Body of pancreas (tissue), 4 donors: ENCODE measurements at regions not wholly inside any gene's neighbourhood (a gene's known extent, or its start where the extent isn't known, plus 50 kb on each side); places are given as distances from the start of the nearest gene placed in this dataset.
"Not testable (repeated sequence)": the region's sequence is repeated elsewhere in the genome, so short reads cannot be mapped to it uniquely, and the experiment has no call there.

ENCODE experiments used
- CTCF ChIP-seq, 7 experiments: fragments of 450-650 bp in 4 of 7; fragments of 200-600 bp in 3 of 7; sonication (generic) in 3 of 7; IDR thresholded peaks; one replicate each; pipeline ENCODE4 v1.5.1; 2016 to 2019; ENCODE audit warnings: antibody characterized with exemption in 7 of 7
- POLR2A ChIP-seq, 3 donors: fragments of 450-650 bp; IDR thresholded peaks; one replicate each; pipeline ENCODE4 v1.6.1; 2016; ENCODE audit warnings: antibody characterized with exemption in 3 of 3, mild to moderate bottlenecking in 2 of 3

GRCh38 chr6:167217073-167217472 lies 59.3 kb upstream of the GPR31 start:
- TF ChIP-seq CTCF, POLR2A (IDR thresholded peaks at IDR 0.05): not testable (repeated sequence)
